ENCODE measurements at regions not wholly inside any gene's neighbourhood (a gene's known extent, or its start where the extent isn't known, plus 50 kb on each side); places are given as distances from the start of the nearest gene placed in this dataset.
A peak's percentile ranks its signal among the peaks of the same experiment; 100 is the strongest.

GRCh38 chr5:94025788-94026473 is 284.5 kb upstream of the POU5F2 start:
- no peak for TF ChIP-seq CTCF (IDR thresholded peaks at IDR 0.05)
- Histone ChIP-seq H3K9ac (ENCODE audit: low read depth in 2 of 2, low read length in 2 of 2) (no peak overlapping the region), H3K4me1 (no peaks in the 10 kb centered on the region), H3K9me3 (no peaks in the 10 kb centered on the region), H3K36me3 (no peaks in the 10 kb centered on the region), H3K27ac (no peak overlapping the region), H3K27me3 (no peaks in the 10 kb centered on the region), H3K4me3 (no peak overlapping the region)
- DNase-seq = no peak
- intact Hi-C loops (cut with DNase I) = no loop called here

- Histone ChIP-seq H3K9me3 (no peaks in the 10 kb centered on the region), H3K27ac (no peak overlapping the region), H3K36me3 (no peaks in the 10 kb centered on the region), H3K4me3 (no peak overlapping the region), H3K4me1 (no peaks in the 10 kb centered on the region), H3K9ac (ENCODE audit: low read depth in 2 of 2, low read length in 2 of 2) (no peak overlapping the region), H3K27me3 (no peaks in the 10 kb centered on the region)
- no peak for DNase-seq
- TF ChIP-seq CTCF (IDR thresholded peaks at IDR 0.05) = no peak
- intact Hi-C loops (cut with DNase I) = no loop called here
These were observed 283.2 kb upstream of the POU5F2 start for GRCh38 chr5:94024620-94025019.

- Histone ChIP-seq H3K36me3 (no peaks in the 10 kb centered on the region), H3K9me3 (no peaks in the 10 kb centered on the region), H3K27me3 (no peaks in the 10 kb centered on the region), H3K4me1 (no peaks in the 10 kb centered on the region), H3K27ac (no peak overlapping the region), H3K9ac (ENCODE audit: low read depth in 2 of 2, low read length in 2 of 2) (no peak overlapping the region), H3K4me3 (no peak overlapping the region)
- no peak for TF ChIP-seq CTCF (IDR thresholded peaks at IDR 0.05)
- intact Hi-C loops (cut with DNase I) = no loop called here
- DNase-seq = no peak
These were observed 282.7 kb upstream of the POU5F2 start for GRCh38 chr5:94024101-94024500.

GRCh38 chr5:94021246-94021645 is 279.8 kb upstream of the POU5F2 start:
- no peaks in the 10 kb centered on the region for H3K36me3 ChIP-seq
- DNase-seq = peak; percentile 24

GRCh38 chr5:94017579-94017978 is 276.2 kb upstream of the POU5F2 start:
- H3K9me3 ChIP-seq = no peaks in the 10 kb centered on the region
- H3K27me3 ChIP-seq = no peaks in the 10 kb centered on the region
- H3K27ac ChIP-seq = no peak overlapping the region
- no peak for TF ChIP-seq CTCF (IDR thresholded peaks at IDR 0.05)
- intact Hi-C loops (cut with DNase I) = no loop called here
- no peak overlapping the region for H3K4me3 ChIP-seq
- no peak for DNase-seq
- no peak overlapping the region for H3K9ac ChIP-seq (ENCODE audit: low read depth in 2 of 2, low read length in 2 of 2)
- no peaks in the 10 kb centered on the region for H3K4me1 ChIP-seq
- H3K36me3 ChIP-seq = no peaks in the 10 kb centered on the region

More at GRCh38 chr5:94021246-94021645, 279.8 kb upstream of the POU5F2 start:
- no peak overlapping the region for H3K4me3 ChIP-seq
- H3K27ac ChIP-seq = no peak overlapping the region
- no peak overlapping the region for H3K9ac ChIP-seq (ENCODE audit: low read depth in 2 of 2, low read length in 2 of 2)
- intact Hi-C loops (cut with DNase I) = no loop called here
- no peaks in the 10 kb centered on the region for H3K9me3 ChIP-seq
- TF ChIP-seq CTCF (IDR thresholded peaks at IDR 0.05) = no peak
- no peaks in the 10 kb centered on the region for H3K27me3 ChIP-seq
- no peaks in the 10 kb centered on the region for H3K4me1 ChIP-seq

All from colonic mucosa (tissue), 4 donors.